Stimulated activated CD4-positive, alpha-beta T cell treated with anti-CD3 and anti-CD28 coated beads, Interleukin-12 subunit alpha, Interleukin-12 subunit beta, amount 100 ng/mL, for 4 hours (primary cell): ENCODE measurements at regions not wholly inside any gene's neighbourhood (a gene's known extent, or its start where the extent isn't known, plus 50 kb on each side); places are given as distances from the start of the nearest gene placed in this dataset.

ENCODE experiments used
- DNase-seq: peaks from one replicate; pipeline ENCODE4 v3.0.0-alpha.2; 2020

- DNase-seq, result no peak
Observed at GRCh38 chr16:55938126-55938525, 63.0 kb upstream of the CES5A start.

- DNase-seq, result no peak
Observed at GRCh38 chr16:55933038-55933437, 57.9 kb upstream of the CES5A start.

GRCh38 chr16:55930036-55930435 is 54.9 kb upstream of the CES5A start:
- no peak for DNase-seq

GRCh38 chr16:55929181-55929580 is 54.0 kb upstream of the CES5A start:
- DNase-seq, result no peak

GRCh38 chr16:55925242-55925641 is 50.1 kb upstream of the CES5A start:
- DNase-seq, result no peak
